NT2/D1 (cell line): ENCODE measurements at regions not wholly inside any gene's neighbourhood (a gene's known extent, or its start where the extent isn't known, plus 50 kb on each side); places are given as distances from the start of the nearest gene placed in this dataset.

Experiments used
- DNase-seq: peaks from one replicate; pipeline ENCODE4 v3.0.0-alpha.2; 2011; ENCODE audit warnings: low read depth, low spot score
- H3K27me3 ChIP-seq: 2 replicates; pipeline ENCODE4 v1.6.0; 2011; ENCODE audit warnings: mild to moderate bottlenecking; ENCODE audit not compliant: insufficient read length, insufficient read depth
- H3K36me3 ChIP-seq: 2 replicates; pipeline ENCODE4 v1.6.1; 2011; ENCODE audit warnings: mild to moderate bottlenecking, low read length, mixed read lengths; ENCODE audit not compliant: insufficient read depth, insufficient read length
- H3K4me1 ChIP-seq: 2 replicates; pipeline ENCODE4 v1.5.1; 2011; ENCODE audit not compliant: insufficient read depth, insufficient read length
- H3K4me3 ChIP-seq: 2 replicates; pipeline ENCODE4 v1.5.1; 2011; ENCODE audit warnings: low read depth; ENCODE audit not compliant: insufficient read length
- H3K9ac ChIP-seq: 2 replicates; pipeline ENCODE4 v1.6.0; 2011; ENCODE audit warnings: low read depth; ENCODE audit not compliant: insufficient read length
- H3K9me3 ChIP-seq: 2 replicates; pipeline ENCODE4 v1.5.1; 2011; ENCODE audit warnings: mild to moderate bottlenecking, low read length; ENCODE audit not compliant: insufficient read depth
- SUZ12 ChIP-seq: IDR thresholded peaks from 2 replicates; pipeline ENCODE4 v1.6.1; 2011; ENCODE audit not compliant: insufficient read length, insufficient read depth; ENCODE audit errors: extremely low read depth
- YY1 ChIP-seq: IDR thresholded peaks from 2 replicates; pipeline ENCODE4 v1.6.1; 2011; ENCODE audit not compliant: insufficient read length, insufficient read depth
- ZNF274 ChIP-seq: IDR thresholded peaks from 2 replicates; pipeline ENCODE4 v1.6.1; 2011; ENCODE audit warnings: mild to moderate bottlenecking, low read depth, low read length

DNA sequence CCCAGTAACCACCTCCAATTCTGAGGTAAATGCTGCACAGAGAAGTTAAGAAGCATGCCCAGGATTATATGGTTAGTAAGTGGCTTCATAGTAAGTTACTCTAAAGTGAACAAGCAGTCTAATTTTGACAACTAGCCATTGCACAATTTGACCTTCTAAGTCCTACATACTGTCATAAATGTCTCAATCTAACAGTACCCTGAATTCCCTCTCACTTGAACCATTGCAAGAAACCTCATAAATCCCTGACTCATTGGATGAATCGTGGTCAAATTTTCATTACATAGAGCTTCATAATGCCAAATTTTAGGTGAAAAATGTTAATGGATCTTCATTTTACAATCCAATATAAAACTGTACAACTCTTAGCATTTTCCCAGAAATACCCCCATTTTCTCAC lies 217.3 kb upstream of the GRIA4 start:
- Histone ChIP-seq H3K9me3 (no peaks in the 10 kb centered on the region), H3K36me3 (no peaks in the 10 kb centered on the region), H3K9ac (no peak overlapping the region), H3K4me1 (no peaks in the 10 kb centered on the region), H3K4me3 (no peak overlapping the region), H3K27me3 (no peaks in the 10 kb centered on the region)
- no peak for TF ChIP-seq YY1
- no peak for TF ChIP-seq SUZ12
- no peak for TF ChIP-seq ZNF274
- no peak for DNase-seq

DNA sequence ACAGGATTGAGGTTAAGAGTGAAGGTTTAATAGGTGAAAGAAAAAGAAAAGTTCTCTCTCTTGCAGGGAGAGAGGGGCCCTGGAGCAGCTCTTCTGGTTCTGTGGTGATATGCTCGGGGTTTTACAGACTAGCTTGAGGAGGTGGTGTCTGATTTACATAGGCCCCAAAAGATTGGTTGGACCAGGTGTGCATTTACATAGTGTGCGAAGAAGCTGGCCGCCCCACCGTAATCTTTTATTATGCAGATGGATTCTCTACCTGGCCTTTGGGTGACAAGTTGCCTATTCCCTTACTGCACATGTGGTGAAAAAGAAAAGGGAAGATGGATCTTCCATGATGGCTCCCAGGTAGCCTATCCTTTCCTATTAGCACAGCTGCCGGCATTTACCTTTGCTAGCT lies 219.9 kb upstream of the GRIA4 start:
- H3K4me1 ChIP-seq = no peaks in the 10 kb centered on the region
- TF ChIP-seq ZNF274 (no peak), YY1 (no peak), SUZ12 (no peak)

DNA sequence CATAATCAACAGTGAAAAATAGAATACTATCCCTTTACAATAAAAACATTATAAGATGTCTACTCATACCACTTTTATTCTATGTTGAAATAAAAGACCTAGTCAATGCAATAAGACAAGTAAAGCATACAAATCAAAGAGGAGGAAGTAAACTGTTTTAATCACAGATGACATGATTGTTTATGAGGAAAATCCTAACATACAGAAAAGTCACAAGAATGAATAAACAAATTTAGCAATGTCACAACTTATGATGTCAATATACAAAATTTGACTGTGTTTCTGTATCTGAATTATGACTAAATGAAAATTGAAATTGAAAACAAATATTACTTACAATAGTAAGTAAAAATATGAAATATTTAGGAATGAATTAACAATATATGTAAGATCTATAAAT lies 221.9 kb upstream of the GRIA4 start:
- Histone ChIP-seq H3K4me1 (no peaks in the 10 kb centered on the region), H3K9me3 (no peaks in the 10 kb centered on the region), H3K9ac (no peak overlapping the region), H3K36me3 (no peaks in the 10 kb centered on the region), H3K27me3 (no peaks in the 10 kb centered on the region), H3K4me3 (no peak overlapping the region)
- no peak for TF ChIP-seq SUZ12
- no peak for TF ChIP-seq ZNF274
- no peak for TF ChIP-seq YY1
- DNase-seq = no peak

More for the DNA sequence above, 219.9 kb upstream of the GRIA4 start:
- Histone ChIP-seq H3K36me3 (no peaks in the 10 kb centered on the region), H3K9ac (no peak overlapping the region), H3K27me3 (no peaks in the 10 kb centered on the region), H3K4me3 (no peak overlapping the region), H3K9me3 (no peaks in the 10 kb centered on the region)
- DNase-seq = no peak

DNA sequence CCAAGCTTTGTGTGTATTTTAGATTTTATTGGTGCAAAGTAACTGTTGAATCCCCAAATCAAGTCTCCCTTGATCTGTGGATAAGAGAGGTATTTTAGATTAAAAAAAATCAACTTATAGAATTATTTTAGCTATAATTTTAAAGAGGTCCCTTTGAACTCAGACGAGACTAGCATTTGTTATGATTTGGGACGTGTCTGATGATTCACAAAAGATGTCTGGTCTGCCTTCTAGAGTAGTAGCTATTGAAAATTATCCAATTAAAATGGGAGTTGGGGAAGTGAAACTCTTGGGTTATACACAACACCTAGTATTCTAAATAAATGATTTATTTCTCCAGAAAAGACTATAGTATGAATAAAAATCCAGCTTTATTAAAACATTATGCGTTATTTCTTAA lies 227.9 kb upstream of the GRIA4 start:
- no peak for DNase-seq
- no peaks in the 10 kb centered on the region for H3K27me3 ChIP-seq
- no peaks in the 10 kb centered on the region for H3K9me3 ChIP-seq
- no peak overlapping the region for H3K9ac ChIP-seq
- no peak overlapping the region for H3K4me3 ChIP-seq
- no peaks in the 10 kb centered on the region for H3K4me1 ChIP-seq
- TF ChIP-seq SUZ12 = no peak
- no peak for TF ChIP-seq YY1
- TF ChIP-seq ZNF274 = no peak
- H3K36me3 ChIP-seq = no peaks in the 10 kb centered on the region

DNA sequence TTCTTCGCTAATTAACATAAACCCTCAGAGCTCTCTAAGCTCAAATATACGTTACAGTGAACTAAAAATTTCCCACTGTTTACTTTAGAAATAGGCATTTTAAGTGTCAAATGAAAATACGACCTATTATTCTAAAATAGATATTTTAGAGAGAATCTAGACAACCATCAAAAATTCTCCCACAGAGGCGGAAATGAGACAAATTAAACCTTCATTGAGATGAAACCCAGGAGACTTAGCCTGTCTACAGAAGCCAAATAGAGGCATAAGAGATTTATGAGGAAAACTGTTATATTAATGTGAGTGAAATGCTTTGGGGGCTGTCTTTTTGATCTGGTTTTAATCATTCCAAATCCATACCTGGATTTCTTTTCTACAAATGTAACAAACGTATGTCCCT lies 232.0 kb upstream of the GRIA4 start:
- H3K4me1 ChIP-seq = no peaks in the 10 kb centered on the region
- no peak overlapping the region for H3K9ac ChIP-seq
- peaks cover 4% of the 10 kb centered on the region; the same call in 1 of the 2 replicates for H3K9me3 ChIP-seq
- TF ChIP-seq SUZ12 (no peak), YY1 (no peak), ZNF274 (no peak)
- no peak overlapping the region for H3K4me3 ChIP-seq
- DNase-seq = no peak
- H3K36me3 ChIP-seq = no peaks in the 10 kb centered on the region
- no peaks in the 10 kb centered on the region for H3K27me3 ChIP-seq

DNA sequence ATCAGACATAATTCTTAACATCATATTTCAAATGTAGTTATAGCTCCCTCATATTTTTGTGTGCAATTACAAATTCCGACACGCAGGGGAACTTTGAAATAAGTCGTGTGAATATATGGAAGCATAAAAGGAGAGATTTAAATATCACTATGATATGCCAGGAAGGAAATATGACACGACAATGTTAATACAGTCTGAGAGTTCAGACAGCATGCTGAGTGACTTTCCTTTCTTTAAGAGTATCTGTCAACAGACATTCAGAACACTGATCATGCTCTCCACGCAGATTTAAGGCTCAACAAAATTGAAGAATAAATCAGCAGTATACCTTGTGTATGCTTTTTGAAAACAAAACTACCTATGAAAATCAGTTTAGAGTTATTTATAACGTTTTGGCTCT lies 232.6 kb upstream of the CARD18 start:
- H3K4me1 ChIP-seq = no peaks in the 10 kb centered on the region

DNA sequence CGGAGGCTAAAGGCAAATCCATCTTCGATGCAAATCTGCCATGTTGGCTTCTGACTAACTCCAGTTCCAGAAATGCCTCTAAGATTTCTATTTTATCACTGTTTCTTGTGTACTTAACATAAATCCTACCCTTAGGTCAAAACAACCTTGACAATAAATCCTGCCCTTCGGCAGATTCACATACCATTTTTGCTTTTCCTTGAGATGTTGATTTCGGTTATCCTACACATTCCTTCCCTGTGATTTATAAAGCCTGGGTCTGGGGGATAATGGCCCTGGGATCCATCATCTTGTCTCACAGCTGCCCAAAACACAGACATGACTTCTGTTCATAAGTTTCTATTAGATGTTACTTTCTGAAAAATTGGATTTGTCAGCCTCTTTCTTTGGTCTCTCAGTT lies 231.7 kb upstream of the CARD18 start:
- no peak for DNase-seq
- Histone ChIP-seq H3K27me3 (no peaks in the 10 kb centered on the region), H3K4me3 (no peak overlapping the region), H3K9me3 (peaks cover 4% of the 10 kb centered on the region; the same call in 1 of the 2 replicates), H3K9ac (no peak overlapping the region), H3K4me1 (no peaks in the 10 kb centered on the region), H3K36me3 (no peaks in the 10 kb centered on the region)
- no peak for TF ChIP-seq ZNF274
- no peak for TF ChIP-seq YY1
- TF ChIP-seq SUZ12 = no peak

More for the DNA sequence above, 232.6 kb upstream of the CARD18 start:
- H3K36me3 ChIP-seq = no peaks in the 10 kb centered on the region
- no peaks in the 10 kb centered on the region for H3K27me3 ChIP-seq
- no peak for DNase-seq
- TF ChIP-seq ZNF274 (no peak), YY1 (no peak), SUZ12 (no peak)
- H3K9ac ChIP-seq = no peak overlapping the region
- no peak overlapping the region for H3K4me3 ChIP-seq
- peaks cover 4% of the 10 kb centered on the region; the same call in 1 of the 2 replicates for H3K9me3 ChIP-seq

DNA sequence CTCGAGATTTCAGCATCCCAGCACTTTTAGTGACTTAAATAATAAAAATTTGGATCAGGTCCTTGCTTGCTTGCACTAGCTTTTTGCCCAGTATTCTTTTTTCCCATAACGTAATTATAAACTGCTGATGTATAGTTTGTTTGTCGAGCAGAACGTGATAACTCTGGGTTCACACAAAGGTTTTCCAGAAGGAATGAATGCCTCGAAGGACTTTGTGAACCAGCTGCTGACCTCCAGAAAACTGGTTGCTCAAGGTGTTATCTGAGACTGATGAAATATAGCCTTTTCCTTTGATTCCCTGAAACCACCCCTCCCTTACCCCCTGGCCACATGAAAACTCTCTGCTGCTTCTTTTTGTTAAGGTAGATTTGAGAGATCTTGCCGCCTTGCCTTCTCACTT lies 229.1 kb upstream of the CARD18 start:
- TF ChIP-seq YY1 = no peak
- no peak for TF ChIP-seq SUZ12
- no peak for TF ChIP-seq ZNF274
- H3K4me1 ChIP-seq = no peaks in the 10 kb centered on the region
- H3K27me3 ChIP-seq = no peaks in the 10 kb centered on the region
- H3K9me3 ChIP-seq = no peaks in the 10 kb centered on the region
- H3K36me3 ChIP-seq = no peaks in the 10 kb centered on the region
- no peak overlapping the region for H3K9ac ChIP-seq
- DNase-seq = no peak
- no peak overlapping the region for H3K4me3 ChIP-seq
